ENCODE measurements at regions not wholly inside any gene's neighbourhood (a gene's known extent, or its start where the extent isn't known, plus 50 kb on each side); places are given as distances from the start of the nearest gene placed in this dataset.

GRCh38 chr10:128324058-128324827 is 198.0 kb upstream of the MKI67 start:
- no peak for TF ChIP-seq CTCF (IDR thresholded peaks at IDR 0.05)
- TF ChIP-seq POLR2A (IDR thresholded peaks at IDR 0.05) = no peak

All from lower leg skin (tissue), 3 donors.